ENCODE measurements at regions not wholly inside any gene's neighbourhood (a gene's known extent, or its start where the extent isn't known, plus 50 kb on each side); places are given as distances from the start of the nearest gene placed in this dataset.

DNA sequence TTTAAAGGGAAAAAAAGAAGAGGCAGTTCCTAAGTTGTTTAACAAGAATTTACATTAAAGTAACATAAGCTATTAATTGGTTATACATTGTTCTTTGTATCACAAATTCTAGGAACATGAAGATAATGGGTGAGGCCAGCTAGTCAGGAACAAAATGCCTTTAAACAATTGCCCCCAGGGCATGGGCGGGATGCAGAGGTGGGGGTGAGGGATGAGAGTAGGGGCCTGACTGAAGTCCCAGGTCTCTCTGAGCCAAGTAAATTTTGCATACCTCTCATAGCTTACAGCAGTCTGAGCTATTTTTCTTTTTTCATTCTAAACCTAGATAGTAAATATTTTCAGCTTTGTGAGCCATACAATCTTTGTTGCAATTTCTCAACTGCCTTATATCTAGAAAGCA lies 77.8 kb upstream of the RNU6-1 start:
- TF ChIP-seq POLR2A (IDR thresholded peaks at IDR 0.05) (no peak), CTCF (IDR thresholded peaks at IDR 0.05) (no peak)
